ENCODE measurements at regions not wholly inside any gene's neighbourhood (a gene's known extent, or its start where the extent isn't known, plus 50 kb on each side); places are given as distances from the start of the nearest gene placed in this dataset.
"Not testable (repeated sequence)": the region's sequence is repeated elsewhere in the genome, so short reads cannot be mapped to it uniquely, and the experiment has no call there.

- not testable (repeated sequence) for DNase-seq (ENCODE audit: low spot score)
These were observed 72.6 kb upstream of the RAPGEF2 start for GRCh38 chr4:159030297-159030696.

GRCh38 chr4:159035570-159035969 is 67.3 kb upstream of the RAPGEF2 start:
- no peak for DNase-seq (ENCODE audit: low spot score)

- DNase-seq (ENCODE audit: low spot score): no peak
These were observed 64.3 kb upstream of the RAPGEF2 start for GRCh38 chr4:159038536-159038935.

- DNase-seq (ENCODE audit: low spot score): no peak
These were observed 61.5 kb upstream of the RAPGEF2 start for GRCh38 chr4:159041054-159042034.

- DNase-seq (ENCODE audit: low spot score): no peak
These were observed 60.7 kb upstream of the RAPGEF2 start for GRCh38 chr4:159042097-159042605.

- no peak for DNase-seq (ENCODE audit: low spot score)
These were observed 60.0 kb upstream of the RAPGEF2 start for GRCh38 chr4:159042868-159043267.

- no peak for DNase-seq (ENCODE audit: low spot score)
These were observed 59.0 kb upstream of the RAPGEF2 start for GRCh38 chr4:159043861-159044260.

GRCh38 chr4:159045321-159045720 is 57.6 kb upstream of the RAPGEF2 start:
- DNase-seq (ENCODE audit: low spot score): no peak

- DNase-seq (ENCODE audit: low spot score): no peak
These were observed 56.2 kb upstream of the RAPGEF2 start for GRCh38 chr4:159046683-159047082.

GRCh38 chr4:159047478-159048165 is 55.3 kb upstream of the RAPGEF2 start:
- DNase-seq (ENCODE audit: low spot score): peak; percentile 4

GRCh38 chr4:159048166-159048886 is 54.6 kb upstream of the RAPGEF2 start:
- peak; percentile 62 for DNase-seq (ENCODE audit: low spot score)

GRCh38 chr4:159049780-159050375 is 53.0 kb upstream of the RAPGEF2 start:
- DNase-seq (ENCODE audit: low spot score): no peak

- DNase-seq (ENCODE audit: low spot score): no peak
These were observed 51.4 kb upstream of the RAPGEF2 start for GRCh38 chr4:159051245-159052071.

GRCh38 chr4:159052315-159052714 is 50.6 kb upstream of the RAPGEF2 start:
- DNase-seq (ENCODE audit: low spot score): no peak

Data from SK-N-DZ (cell line).